Kidney tubule cell (primary cell): ENCODE measurements at regions not wholly inside any gene's neighbourhood (a gene's known extent, or its start where the extent isn't known, plus 50 kb on each side); places are given as distances from the start of the nearest gene placed in this dataset.
A peak's percentile ranks its signal among the peaks of the same experiment; 100 is the strongest.

Experiments
- DNase-seq: peaks from one replicate; pipeline ENCODE4 v3.0.0-alpha.2; 2018; ENCODE audit warnings: low spot score

DNA sequence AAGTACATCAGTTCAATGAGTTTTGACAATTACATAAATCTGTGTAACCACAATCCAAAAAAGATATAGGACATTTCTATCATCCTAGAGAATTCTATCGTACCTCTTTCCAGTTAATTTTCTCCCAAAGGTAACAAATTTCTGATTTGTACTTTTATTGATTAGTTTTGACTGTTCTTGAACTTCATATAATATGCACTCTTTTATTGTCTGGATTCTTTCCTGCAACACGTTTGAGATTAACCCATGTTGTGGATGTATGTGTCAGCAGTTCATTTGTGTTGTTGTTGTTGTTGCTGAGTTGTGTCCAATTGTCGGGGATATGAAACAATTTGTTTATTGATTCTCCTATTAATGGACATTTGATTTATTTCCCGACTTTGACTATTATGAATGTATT lies 145.9 kb upstream of the WDR11 start:
- DNase-seq, result no peak

DNA sequence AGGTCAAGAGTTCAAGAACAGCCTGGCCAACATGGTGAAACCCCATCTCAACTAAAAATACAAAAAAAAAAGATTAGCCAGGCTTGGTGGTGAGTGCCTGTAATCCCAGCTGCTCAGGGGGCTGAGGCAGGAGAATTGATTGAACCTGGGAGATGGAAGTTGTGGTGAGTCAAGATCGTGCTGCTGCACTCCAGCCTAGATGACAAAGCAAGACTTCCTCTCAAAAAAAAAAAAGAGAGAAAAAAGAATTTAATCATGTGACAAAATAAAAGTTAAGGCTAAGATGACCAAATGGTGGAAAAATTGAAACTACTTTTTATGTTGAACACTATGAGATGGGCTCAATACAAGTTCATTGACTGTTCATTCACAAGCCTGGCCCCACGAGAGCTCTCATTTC lies 141.1 kb upstream of the WDR11 start:
- DNase-seq, result no peak

DNA sequence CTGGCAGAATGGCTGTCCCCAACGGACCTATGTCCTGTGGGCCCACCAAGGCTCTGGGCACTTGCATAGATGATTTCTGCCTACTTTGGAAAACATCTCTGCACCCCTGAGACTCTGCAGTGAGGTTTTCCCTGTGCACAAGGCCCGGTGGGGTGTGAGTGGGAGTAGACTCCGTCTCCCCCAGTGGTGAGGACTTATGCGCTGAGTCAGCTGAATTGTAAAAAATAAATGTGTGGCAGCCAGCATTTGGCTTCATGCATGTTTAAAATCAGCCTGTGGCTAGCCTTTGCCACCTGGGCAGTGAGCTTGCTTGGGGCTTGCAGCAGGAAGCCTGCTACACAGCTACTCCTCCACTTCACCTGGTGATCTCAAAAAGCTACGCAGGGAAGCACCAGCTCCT lies 139.3 kb upstream of the WDR11 start:
- no peak for DNase-seq

- no peak for DNase-seq
Measured at GRCh38 chr10:120713573-120714205, 137.5 kb upstream of the WDR11 start.

DNA sequence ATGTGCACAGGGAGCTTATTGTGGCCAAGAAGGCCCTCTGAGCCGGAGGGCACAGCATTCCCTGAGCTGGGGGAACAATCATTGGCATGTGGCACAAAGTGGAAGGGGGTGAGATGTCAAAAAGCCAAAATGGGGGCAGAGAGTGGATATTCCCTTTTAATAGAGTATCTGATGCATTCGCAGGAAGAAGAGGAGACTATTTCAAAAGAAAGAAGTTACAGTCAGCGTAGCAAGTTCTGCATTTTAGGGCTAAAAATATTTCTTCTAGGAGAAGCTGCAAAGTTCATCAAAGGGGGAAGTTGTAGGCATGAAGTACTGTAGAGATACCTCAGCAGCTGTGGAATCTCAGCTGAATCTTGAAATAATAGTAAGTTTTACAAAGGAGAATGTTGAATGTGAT lies 136.0 kb upstream of the WDR11 start:
- no peak for DNase-seq

- no peak for DNase-seq
Measured at GRCh38 chr10:120719333-120719732, 131.8 kb upstream of the WDR11 start.

GRCh38 chr10:120727001-120727400 lies 124.2 kb upstream of the WDR11 start:
- DNase-seq, result no peak

- DNase-seq, result no peak
Measured at GRCh38 chr10:120729547-120729946, 121.6 kb upstream of the WDR11 start.

DNA sequence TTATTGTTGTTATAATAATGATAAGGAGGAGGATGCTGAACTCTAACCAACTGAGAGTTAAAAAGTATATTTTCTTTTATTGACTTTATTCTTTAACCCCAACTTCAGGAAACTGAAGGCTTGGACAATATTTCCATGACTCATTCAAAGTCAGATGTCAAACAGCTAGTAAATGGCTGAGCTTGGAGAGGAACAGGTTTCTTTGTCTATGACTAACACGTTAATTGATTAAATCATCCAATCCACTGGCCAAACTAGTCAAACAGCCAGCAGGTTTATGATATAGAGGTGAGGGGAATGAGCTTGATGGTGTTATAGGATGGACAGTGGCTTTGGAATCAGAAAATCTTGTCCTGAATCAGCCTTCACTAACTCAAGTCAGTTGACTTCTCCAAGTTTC lies 119.1 kb upstream of the WDR11 start:
- peak; percentile 44 for DNase-seq

DNA sequence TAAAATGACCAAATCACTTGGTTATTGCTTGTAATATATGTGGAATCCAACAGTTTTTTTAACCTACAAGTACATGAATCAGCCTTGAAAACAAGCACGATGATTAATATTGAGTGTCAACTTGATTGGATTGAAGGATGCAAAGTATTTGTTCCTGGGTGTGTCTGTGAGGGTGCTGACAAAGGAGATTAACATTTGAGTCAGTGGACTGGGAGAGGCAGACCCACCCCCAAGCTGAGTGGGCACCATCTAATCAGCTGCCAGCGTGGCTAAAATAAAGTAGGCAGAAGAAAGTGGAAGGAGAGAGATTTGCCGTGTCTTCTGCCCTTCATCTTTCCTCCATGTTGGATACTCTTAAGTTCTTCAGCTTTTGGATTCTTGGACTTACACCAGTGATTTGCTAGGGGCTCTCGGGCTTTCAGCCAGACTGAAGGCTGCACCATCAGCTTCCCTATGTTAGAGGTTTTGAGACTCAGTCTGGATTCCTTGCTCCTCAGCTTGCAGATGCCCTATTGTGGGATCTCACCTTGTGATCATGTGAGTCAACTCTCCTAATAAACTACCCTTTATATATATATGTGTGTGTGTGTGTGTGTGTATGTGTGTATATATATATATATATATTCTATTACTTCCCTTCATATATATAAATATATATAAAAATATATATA lies 118.4 kb upstream of the WDR11 start:
- DNase-seq, result no peak

DNA sequence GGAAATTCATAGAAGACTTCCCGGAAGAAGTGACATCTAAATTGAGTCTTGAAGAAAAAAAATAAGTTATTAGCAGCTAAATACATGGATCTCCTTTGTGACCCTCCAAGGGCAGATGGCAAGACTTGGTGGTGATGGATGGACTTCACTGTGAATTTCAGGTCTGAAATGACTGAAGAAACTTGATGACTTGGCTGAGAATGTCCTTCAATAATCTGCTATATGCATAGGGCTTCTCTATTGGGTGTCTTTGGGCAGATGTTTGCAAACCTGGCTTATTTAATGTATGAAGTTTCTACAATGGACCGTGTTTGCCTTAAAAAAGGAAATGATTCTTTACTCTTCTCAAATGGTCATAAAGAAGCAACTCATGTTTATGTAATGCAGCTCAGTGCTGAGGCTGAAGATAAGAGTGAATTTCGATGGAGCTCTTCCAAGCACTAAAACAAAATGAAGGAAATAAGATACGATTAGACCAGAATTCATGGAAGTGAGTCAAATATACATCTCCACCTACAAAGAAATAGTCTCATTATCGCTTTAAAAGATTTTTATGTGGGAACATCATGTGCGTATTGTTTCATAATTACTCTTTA lies 116.6 kb upstream of the WDR11 start:
- no peak for DNase-seq

DNA sequence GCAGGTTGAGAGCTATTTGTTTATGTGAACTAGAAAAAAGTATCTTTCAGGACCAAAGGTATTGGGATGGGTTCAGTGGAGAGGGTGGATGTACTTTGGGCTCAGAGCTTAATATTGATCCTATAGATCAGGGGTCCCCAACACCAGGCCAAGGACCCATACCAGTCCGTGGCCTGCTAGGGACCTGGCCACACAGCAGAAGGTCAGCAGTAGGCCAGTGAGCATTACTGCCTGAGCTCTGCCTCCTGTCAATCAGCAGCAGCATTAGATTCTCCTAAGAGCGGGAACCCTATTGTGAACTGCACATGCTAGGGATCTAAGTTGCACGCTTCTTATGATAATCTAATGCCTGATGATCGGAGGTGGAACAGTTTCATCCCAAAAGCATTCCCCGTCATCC lies 115.8 kb upstream of the WDR11 start:
- no peak for DNase-seq

DNA sequence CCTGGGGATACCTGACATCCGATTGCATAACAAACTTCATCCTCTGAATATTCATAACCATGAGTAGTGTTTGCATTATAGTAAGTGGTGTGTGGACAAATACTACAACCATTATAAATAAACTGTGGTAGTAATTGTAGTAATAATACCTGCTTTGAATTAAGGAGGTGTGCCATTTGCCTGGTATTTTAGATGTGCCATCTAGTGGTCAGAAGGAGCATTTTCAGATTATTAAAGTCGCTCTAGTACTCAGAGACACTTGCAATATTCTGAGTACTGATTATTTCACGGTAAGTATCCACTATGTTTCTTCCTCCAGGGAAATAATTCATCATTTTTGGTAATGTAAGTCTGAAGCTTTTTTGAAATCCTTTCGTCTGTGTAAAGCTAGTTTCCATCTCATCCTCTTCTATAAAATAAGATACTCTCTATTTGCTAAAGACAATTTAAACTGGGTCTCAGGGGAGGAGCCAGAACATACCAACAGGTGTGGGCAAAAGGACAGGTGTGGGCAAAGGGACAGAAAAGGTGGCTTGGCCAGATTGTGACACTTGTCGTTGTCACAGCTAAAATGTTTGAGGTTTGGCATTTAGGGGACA lies 115.3 kb upstream of the WDR11 start:
- peak; percentile 41 for DNase-seq

- DNase-seq, result no peak
Measured at GRCh38 chr10:120736377-120736776, 114.8 kb upstream of the WDR11 start.

GRCh38 chr10:120738658-120739057 lies 112.5 kb upstream of the WDR11 start:
- DNase-seq, result peak; percentile 20

- DNase-seq, result no peak
Measured at GRCh38 chr10:120741396-120741795, 109.8 kb upstream of the WDR11 start.

DNA sequence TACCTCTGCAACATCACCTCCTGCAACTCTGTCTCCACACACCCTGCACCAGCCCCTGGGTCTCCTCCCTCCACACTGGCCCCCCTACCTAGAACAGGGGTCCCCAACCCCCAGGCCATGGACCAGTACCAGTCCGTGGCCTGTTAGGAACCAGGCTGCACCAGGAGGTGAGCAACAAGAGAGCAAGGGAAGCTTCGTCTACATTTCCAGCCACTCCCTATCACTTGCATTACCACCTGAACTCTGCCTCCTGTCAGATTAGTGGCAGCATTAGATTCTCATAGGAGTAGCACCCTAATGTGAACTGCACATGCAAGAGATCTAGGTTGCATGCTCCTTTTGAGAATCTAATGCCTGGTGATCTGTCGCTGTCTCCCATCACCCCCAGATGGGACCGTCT lies 108.8 kb upstream of the WDR11 start:
- no peak for DNase-seq

GRCh38 chr10:120744040-120744439 lies 107.1 kb upstream of the WDR11 start:
- DNase-seq, result no peak

DNA sequence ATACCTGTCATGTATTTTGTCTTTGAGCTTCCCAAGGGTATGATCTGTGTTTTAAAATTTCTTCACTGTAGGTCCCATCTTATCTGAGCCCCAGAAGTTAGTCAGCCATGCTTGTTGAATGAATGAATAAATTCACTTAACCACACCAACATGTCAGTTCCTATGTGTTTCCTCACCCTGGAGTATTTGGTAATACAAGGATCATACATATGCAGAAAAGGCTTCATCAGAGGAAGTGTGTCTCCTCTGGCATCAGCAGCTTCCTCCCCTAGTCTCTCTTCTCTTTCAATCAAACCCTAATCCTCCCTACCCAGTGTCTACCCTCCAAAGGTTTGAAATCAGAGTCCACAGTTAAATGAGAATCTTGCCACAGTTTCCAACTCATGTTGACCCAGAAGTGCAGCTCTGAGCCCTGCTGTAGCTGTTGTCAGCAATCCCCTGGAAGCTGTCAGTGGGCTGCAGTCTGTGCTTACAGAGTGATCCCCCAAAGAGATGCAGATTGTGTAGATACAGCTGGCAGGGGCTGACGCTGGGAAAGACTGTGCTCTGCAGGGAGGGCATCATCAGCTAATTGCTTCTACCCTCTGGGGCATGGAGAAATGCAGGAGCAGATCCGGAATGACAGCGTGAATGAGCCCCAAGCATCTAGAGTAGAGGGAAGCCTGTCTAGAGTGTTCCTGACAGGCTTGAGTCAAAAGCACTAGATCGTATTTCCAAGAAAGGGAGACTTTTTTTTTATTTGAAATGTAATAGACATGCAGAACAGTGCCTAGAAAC lies 105.0 kb upstream of the WDR11 start:
- DNase-seq, result no peak

- no peak for DNase-seq
Measured at GRCh38 chr10:120748519-120748918, 102.6 kb upstream of the WDR11 start.

- DNase-seq, result no peak
Measured at GRCh38 chr10:120749072-120749471, 102.1 kb upstream of the WDR11 start.

- DNase-seq, result no peak
Measured at GRCh38 chr10:120749856-120750566, 101.2 kb upstream of the WDR11 start.
